Retinal pigment epithelial cell (primary cell): ENCODE measurements at regions not wholly inside any gene's neighbourhood (a gene's known extent, or its start where the extent isn't known, plus 50 kb on each side); places are given as distances from the start of the nearest gene placed in this dataset.

Experiments
- DNase-seq: peaks from one replicate; pipeline ENCODE4 v3.0.0-alpha.2; 2010; ENCODE audit warnings: low read depth
- H3K4me3 ChIP-seq: 2 replicates; pipeline ENCODE4 v1.5.1; 2011; ENCODE audit warnings: mild to moderate bottlenecking, low read length, control low read depth, moderate library complexity
- TF ChIP-seq, protein P1 (sequence below): conservative IDR thresholded peaks from 2 replicates; pipeline ENCODE4 v1.5.1; 2011; ENCODE audit warnings: low read depth, low read length, control low read depth, inconsistent platforms

DNA sequence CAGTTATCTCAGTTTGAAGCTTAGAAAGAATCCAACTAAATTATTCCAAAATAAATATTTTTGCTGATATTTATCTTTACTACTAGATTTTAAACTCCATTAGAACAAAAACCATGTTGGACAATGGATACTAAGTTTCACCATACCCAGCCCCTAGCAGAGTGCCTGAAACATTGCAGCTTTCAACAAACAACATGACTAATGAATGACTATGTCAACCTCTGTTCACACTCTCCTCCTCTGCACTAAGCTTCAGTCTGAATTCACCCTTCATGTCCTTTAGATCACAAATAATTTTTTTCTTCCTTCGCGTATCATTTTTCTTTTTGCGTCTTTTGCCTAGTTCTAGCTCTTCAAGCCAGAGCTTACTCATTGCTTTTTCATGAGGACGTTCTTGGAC lies 315.2 kb downstream of the PCDH10 start:
- no peak for DNase-seq
- TF ChIP-seq, protein P1, sequence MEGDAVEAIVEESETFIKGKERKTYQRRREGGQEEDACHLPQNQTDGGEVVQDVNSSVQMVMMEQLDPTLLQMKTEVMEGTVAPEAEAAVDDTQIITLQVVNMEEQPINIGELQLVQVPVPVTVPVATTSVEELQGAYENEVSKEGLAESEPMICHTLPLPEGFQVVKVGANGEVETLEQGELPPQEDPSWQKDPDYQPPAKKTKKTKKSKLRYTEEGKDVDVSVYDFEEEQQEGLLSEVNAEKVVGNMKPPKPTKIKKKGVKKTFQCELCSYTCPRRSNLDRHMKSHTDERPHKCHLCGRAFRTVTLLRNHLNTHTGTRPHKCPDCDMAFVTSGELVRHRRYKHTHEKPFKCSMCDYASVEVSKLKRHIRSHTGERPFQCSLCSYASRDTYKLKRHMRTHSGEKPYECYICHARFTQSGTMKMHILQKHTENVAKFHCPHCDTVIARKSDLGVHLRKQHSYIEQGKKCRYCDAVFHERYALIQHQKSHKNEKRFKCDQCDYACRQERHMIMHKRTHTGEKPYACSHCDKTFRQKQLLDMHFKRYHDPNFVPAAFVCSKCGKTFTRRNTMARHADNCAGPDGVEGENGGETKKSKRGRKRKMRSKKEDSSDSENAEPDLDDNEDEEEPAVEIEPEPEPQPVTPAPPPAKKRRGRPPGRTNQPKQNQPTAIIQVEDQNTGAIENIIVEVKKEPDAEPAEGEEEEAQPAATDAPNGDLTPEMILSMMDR = no peak
- no peak overlapping the region for H3K4me3 ChIP-seq

DNA sequence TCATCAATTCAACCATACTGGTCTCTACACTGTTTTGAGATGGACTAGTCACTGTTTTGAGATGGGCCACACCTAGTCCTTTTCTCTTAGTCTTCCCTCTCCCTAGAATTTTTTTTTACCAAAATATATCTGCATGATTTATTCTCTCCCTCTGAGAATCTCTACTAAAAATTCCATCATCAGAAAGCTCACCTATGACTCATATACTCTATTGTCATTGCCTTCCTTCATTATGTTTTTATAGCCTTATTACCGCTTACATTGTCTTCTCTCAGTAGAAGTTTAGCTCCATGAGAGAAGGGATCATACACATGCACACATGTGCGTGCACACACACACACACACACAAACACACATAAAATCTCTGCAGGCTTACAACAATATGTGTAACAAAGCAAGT lies 303.6 kb downstream of the PCDH10 start:
- DNase-seq = no peak
- TF ChIP-seq, protein P1 = no peak
- H3K4me3 ChIP-seq = no peak overlapping the region

DNA sequence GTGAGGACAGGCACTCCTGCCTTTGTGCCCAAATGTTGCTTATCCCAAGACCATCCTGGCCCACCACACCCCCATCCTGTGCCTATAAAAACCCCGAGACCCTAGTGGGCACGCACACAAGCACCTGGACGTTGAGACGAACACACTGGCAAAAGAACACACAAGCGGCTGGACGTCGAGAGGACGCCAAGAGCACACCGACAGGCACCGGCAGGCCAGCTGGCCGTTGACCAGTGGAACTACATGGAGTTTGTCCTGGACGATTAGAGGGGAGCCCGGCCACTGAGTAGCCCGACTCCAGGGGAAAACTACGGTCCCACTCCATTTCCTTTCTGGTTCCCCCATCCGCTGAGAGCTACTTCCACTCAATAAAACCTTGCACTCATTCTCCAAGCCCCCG lies 301.7 kb downstream of the PCDH10 start:
- no peak for DNase-seq
- TF ChIP-seq, protein P1 = no peak

DNA sequence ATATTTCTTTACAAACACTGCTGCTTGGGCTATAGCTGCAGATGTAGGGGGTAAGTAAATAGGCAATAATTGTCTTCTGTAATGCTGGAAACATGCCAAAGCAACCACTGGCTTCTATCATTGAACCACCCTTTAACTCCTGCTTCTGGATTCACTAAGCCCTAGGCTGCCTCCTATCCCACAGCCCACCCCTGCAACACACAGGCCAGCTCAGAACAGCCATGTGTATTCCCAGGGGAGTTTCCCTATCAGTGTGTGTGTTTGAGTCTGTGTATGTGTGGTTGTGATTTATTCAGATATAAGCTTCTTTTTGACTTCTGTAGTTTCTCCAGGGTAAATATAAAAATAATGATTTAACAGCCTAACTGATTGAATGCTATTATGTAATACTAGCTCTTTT lies 291.3 kb downstream of the PCDH10 start:
- H3K4me3 ChIP-seq = no peak overlapping the region
- DNase-seq = no peak
- TF ChIP-seq, protein P1 = no peak

More for the DNA sequence above, 301.7 kb downstream of the PCDH10 start:
- H3K4me3 ChIP-seq = no peak overlapping the region

DNA sequence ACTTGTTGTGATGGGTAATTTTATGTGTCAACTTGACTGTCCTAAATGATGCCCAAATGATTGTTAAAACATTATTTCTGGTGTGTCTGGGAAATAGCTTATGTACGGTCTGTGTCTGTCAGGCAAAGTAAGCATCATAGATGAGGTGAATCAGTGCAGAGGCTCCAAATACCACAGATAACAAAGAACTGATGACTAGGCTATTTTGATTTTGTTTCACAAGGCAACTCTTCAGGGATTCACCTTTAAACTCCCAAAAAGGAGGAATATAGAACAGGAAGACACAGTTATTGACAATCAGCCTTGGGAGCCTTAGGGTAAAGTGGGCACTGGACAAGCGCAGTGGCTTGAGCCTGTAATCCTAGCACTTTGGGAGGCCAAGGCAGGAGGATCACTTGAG lies 290.7 kb downstream of the PCDH10 start:
- TF ChIP-seq, protein P1 = no peak
- DNase-seq = no peak

DNA sequence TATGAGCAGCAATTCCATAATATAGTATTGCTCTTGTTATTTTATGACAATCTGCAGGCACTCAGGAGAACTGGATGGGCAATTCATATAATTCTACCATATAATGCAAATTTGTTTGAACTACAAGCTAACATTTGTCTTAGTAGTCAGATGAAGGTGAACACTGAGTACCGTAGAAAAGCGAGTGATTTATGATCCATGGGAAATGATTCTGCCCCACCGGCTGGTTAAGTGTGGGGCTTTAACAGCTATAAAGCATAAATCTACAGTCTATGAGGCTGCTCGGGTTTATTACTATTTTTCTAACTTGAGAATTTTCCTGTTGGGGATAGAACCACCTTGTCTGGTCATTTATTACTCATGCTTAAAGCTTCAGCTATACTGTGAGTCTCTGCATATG lies 275.5 kb downstream of the PCDH10 start:
- DNase-seq = no peak
- TF ChIP-seq, protein P1 = no peak
- no peak overlapping the region for H3K4me3 ChIP-seq

More for the DNA sequence above, 290.7 kb downstream of the PCDH10 start:
- H3K4me3 ChIP-seq = no peak overlapping the region

DNA sequence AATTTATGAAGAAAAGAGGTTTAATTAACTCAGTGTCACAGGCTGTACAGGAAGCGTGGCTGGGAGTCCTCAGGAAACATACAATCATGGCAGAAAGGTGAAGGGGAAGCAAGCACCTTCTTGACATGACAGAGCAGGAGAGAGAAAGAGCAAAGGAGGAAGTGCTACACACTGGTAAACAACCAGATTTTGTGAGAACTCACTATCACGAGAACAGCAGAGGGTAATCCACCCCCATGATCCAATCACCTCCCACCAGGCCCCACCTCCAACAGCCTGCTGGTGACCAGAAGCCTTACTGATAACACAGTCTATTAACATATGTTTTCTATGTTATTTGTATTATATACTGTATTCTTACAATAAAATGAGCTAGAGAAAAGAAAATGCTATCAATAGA lies 254.8 kb downstream of the PCDH10 start:
- no peak for DNase-seq
- TF ChIP-seq, protein P1 = no peak
- no peak overlapping the region for H3K4me3 ChIP-seq
